DMS53 treated with DMSO at 0.1 percent for 48 hours (cell line): ENCODE measurements at regions not wholly inside any gene's neighbourhood (a gene's known extent, or its start where the extent isn't known, plus 50 kb on each side); places are given as distances from the start of the nearest gene placed in this dataset.
"Not testable (repeated sequence)": the region's sequence is repeated elsewhere in the genome, so short reads cannot be mapped to it uniquely, and the experiment has no call there.

ENCODE experiments used
- DNase-seq: peaks from one replicate; lab custom pipeline; 2025; ENCODE audit not compliant: unreplicated experiment; lab: John Stamatoyannopoulos, UW

DNA sequence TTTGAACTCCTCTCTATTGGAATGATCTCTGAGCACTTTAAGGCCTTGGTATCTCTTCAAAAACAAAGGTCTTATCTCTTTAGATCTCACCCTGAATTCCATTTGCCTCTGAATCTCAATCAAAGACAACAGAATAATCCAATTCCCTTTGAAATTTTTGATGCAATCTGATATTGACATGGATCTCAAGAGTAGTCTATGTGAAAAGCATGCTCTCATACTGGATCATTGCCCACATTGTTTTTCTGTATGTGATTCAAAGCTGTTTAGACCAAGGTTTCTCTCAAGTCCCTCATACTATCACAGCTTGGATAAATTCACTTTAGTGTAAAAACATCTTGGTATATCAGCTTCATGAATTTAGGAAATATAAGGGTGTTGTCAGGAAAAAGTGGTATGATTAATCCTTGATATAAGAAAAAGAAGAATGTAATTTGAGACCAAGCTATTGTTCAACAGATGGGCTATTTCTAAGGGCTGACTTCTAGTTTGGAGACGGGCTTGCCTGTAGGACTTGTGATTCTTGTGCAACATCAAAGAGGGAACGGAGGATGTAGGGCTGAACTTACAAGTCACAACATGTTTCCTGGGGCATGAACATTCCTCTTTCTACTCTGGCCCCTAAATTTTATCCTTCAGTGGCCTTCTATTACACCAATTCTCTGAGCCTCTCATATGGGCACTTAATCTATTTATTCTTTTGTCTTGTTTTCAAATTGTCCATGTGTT, 77.9 kb upstream of the CITED2 start:
- DNase-seq, result no peak

DNA sequence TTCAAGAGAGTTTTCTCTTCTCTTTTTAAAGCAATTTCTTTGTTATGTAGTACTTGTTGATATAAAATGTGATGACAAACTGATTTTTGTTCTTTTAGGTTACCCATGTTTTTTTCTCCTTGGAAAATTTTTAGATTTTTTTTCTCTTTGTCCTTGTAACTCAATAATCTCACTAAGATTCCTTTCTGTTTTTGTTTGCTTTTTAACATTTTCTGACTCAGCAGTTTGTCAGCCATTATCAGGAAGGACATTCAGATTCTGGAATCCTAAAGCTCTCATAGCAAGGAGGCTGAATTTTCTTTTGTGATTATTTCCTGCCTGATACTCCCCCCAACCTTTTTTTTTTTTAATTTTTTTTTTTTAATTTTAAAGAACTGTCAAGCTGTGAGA, 75.2 kb upstream of the CITED2 start:
- no peak for DNase-seq

DNA sequence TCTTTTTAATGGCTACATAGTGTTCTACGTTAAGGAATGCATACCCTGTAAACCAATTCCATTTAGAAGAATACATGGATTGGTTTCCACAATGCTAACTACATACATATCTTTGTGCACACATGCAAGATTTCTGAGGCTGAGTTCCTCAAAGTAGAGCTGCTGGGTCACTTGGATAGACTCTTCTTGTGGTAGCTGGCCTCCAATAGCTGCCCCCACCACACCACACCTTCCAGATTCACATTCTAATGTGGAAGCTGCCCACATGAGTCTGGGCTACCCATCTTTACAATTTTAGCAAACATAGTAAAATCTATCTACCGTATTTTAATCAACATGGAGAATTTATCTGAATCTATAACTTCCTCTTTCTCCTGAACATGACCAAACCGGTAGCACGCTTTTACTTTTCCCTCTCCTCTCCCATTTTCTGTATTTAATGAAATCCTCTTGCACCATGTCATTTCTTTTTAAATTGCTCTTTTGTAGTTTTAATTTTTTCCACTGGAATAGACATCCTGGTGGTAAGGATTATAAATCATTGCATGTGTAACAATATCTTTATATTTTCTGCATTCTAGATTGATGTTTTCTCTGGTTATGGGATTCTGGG, 74.7 kb upstream of the CITED2 start:
- DNase-seq, result no peak

DNA sequence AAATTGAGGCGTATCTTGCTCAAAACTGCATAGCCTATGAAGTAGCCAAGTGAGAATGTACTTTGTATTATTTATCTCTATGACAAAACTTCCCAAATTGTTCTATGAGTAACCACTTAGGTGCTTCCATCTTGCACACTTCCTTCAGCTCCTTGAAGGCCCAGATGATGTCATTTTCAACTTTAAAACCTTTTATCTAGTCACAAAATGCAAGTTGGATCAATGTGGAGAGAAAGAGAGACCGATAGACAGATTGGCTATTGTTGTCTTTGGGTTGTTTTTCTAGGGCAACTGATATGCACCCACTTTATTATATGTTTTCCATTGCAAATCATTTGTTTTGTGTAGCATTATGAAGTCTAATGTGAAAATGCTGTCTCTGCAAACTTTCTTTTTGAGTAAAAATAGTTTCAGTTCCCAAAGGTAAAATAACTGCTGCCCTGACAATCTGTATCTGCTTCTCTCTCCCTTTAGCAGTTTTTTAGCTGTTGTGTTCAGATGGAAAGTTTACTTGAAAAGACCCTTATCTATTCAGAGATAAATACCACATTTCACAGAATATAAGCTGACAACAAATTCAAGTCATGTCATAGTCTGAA, 73.7 kb upstream of the CITED2 start:
- DNase-seq, result no peak

DNA sequence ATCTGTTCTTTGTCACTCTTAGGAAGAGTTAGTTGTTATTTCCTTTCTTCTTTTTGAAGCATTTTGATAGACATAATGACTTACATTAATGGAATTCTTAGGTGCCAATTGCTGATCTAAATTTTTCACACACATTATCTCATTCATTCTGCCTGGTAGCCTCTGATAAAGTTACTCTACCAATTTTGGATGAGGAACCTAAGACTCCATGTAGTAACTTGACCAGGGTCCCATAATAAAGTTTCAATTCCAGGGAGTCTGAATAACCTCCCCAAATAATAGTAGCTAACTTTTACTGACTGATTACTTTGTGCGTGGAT, 73.2 kb upstream of the CITED2 start:
- DNase-seq, result no peak

DNA sequence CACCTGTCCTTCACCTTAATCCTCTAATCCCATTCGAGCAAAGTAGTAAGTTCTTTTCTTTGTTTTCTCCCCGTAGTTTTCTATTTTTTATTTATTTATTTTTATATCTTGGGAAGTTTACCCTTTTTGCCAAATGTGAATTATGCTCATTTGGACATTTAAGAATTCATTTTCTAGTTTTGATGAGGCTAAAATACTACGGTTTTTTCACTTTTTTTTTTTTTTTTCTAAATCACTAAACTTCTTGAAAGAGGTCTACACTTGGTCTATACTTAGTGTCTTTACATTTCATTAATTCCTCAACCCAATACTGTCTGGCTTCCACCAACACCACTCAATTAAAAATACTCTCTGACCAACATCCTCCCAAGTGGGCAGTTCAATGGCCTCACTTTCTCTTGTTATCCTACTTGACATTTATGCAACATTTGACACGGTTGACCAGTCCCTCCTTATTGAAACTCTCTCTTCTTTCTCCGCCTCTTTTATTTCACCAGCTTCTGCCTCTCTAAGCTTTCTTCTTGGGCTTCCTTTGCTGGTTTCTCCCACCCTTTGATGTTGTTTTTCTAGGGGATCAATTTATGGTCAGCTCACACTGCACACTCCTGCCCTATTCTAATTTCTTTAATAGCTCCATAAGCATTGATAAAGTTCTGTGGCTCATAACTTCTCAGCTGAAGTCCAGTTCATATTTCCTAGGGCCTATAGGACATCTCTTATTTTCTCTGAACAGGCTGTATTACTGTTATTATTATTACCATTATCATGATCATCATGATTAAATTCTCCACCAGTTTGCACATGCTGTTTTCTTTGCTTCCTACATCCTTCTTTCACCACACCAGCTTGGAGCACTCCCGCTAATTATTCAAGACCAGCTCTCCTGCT, 72.6 kb upstream of the CITED2 start:
- DNase-seq, result no peak

DNA sequence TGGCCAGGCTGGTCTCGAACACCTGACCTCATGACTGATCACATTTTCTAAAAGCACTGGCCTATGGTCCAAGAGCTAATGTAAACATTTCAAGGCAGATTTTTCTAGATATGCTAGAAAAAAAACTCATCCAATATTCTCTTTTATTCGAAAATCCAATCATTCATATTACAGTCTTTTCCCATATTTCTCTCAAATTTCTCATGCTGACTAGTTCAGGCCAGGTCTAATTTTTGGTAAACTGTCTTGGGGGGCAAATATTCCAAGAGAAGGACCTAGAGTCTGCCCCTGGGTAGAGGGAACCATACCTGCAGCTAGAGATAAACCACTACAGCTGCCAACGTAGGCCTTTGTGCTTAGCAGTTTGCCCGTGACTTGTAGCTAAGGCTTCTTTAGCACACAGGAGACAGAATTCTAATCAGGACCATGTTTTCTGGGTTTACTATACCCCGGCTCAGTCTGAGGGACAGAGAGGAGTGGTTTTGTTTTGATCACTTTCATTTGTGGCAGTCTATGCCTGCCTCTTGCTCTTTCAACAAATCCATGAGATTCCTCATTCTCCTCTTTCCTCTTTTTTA, 71.8 kb upstream of the CITED2 start:
- DNase-seq, result no peak

DNA sequence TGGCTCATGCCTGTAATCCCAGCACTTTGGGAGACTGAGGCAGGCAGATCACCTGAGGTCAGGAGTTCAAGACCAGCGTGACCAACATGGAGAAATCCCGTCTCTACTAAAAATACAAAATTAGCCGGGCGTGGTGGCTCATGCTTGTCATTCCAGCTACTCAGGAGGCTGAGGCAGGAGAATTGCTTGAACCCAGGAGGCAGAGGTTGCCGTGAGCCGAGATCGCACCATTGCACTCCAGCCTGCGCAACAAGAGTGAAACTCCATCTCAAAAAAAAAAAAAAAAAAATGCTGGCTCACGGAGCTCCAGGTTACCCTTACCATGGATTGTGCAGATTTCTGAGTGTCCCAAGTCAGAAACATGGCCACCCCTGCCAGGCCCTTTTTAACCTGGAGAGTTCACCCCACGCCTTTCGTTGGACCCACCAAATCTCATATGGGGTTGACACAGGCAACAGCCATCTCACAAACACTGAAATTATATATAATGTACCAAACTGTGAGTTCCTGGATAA, 69.9 kb upstream of the CITED2 start:
- DNase-seq, result not testable (repeated sequence)

DNA sequence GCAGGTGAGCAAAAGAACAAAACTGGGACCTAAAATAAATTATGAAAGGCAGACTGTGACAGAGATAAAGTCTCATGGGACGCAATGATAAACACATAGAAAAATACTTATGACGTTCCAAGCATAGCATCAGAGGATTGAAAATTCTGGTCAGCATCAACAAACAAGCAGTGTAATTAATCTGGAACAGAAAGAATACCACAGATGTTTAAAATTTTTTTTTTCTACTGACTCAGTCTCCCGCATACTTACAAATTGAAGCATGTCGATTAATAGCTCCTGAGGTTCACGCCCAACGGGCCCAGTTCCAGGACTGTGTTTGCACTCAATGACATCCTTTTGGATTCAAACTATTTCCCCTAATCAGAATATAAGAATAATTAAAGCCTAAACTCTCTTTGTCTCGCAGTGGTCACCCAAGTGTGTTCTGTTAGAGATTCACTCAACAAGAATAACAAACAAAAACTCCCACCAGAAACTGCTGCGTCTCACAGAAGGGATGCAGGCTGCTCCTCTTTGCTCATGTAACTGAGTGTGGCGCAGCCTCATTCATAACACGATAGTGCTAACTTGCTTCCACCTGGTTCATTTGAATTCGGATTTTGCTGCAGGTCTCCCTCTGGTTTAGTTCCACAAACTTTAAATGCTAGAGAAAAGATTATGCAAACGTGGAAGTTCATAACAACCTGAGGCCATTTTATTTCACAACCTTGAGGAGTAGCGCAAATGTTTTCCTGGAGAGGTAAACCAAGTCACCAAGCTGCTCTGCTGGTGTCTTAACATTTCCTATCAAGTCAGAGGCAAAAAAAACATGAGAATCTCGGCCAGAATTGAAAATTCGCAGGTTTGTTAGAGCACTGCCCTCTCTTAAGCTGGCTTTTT, 69.0 kb upstream of the CITED2 start:
- no peak for DNase-seq

DNA sequence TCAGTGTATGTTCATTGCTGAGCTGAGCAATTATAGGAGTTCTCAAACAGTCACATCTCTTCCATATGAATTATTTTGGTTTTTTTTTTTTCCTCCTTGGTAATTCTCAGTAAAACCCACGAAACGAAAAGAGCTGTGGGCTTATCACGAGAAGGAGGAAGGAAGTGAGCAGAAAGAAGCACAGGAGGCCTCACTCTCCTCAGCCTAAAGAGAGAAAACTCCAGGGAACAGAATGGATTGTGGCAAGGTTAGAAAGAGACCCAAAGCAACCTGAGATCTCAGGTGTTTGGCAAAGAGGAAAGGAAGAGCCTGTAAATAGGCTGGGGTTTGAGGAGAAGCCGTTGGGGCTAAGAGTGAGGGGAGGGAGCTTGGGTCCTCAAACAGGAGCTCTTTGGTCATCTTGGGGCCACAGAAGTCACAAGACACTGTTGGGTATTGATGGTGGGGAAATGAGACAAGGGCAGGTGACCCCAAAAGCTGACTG, 67.8 kb upstream of the CITED2 start:
- DNase-seq, result no peak

DNA sequence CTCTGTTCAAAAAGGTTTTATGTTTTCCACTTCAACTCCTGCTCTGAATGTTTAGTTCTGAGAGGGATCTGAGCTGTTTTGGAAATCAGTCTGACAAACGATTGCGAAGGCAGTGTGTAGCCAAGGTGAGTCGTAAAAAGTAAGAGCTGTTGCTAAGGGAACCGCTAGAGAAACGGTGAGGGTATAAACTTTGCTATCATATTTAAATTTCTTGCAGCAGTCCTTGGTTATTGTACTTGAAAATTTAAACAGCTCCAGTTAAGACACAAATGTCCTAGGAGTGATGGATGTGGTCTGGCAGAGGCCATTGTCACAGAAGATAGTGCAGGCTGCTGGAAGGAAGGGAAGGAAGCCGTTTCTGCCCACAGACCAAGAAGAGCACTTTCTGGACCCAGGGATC, 64.9 kb upstream of the CITED2 start:
- no peak for DNase-seq

DNA sequence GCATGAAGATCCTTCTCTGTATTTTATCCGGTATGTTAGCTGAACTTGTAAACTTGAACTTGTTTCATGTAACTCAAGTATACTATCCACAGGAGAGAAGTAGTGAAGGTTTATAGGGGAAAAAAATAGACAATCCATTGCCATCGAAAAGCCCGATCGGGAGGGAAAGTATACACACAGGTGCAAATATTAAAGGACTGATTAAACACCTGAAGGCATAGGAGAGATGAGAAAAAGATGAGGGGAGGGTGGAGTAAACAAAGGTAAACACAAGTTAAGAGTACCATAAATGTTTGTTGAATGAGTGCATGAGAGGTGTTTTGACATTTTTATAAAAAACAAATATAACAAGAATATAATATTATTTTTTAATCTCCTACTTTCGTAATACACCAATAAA, 64.3 kb upstream of the CITED2 start:
- DNase-seq, result no peak

DNA sequence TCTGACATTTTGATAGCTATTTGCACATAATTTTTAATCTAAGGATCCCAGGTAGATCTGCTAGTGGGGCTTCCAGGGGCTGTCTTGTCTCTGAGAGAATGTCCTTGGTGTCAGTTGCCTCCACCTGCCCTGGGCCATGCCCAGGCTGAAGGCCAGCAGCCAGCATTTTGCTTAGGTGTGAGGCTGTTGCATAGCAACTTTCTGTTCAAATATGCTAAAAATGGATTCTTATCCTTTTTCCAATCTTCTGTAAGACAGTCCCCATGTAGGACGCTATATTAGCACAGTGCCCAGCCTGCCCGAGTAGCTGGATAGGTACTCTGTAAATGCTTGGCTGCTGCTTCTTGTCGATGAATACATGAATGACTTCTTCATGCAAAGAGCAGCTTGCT, 62.5 kb upstream of the CITED2 start:
- DNase-seq, result no peak

DNA sequence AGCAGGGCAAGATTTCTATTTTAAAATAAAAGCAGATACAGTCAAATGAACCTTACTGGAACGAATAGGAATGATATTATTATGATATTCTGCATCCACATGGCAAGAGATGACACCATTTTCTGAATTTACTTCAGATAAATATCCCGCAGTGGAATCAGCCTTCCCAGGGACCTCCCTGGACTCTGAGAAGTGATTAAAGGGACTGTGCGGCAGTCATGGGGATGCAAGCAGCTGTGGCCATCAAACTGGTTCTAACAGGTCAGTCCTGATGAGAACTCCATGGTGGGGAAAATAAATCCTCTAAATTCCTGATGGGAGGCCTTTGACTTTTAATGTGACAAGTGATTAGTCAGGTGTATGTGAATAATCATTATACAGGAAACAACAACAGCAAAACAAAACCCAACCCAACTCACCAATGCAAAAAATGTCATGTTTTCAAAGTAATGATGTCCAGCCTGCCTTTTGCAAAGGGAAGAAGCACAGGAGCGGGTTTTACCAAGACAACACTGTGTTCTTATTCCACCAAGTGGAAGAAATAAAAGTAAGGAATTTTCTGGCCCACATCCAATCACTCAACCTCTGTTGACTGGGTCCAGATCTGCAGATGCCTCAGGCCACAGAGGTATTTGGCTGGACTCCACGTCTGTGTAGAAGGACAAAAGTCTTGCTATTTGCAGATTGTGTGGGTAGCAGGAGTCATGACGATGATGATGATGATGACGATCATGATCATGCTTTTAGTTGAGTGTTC, 61.9 kb upstream of the CITED2 start:
- DNase-seq, result no peak

DNA sequence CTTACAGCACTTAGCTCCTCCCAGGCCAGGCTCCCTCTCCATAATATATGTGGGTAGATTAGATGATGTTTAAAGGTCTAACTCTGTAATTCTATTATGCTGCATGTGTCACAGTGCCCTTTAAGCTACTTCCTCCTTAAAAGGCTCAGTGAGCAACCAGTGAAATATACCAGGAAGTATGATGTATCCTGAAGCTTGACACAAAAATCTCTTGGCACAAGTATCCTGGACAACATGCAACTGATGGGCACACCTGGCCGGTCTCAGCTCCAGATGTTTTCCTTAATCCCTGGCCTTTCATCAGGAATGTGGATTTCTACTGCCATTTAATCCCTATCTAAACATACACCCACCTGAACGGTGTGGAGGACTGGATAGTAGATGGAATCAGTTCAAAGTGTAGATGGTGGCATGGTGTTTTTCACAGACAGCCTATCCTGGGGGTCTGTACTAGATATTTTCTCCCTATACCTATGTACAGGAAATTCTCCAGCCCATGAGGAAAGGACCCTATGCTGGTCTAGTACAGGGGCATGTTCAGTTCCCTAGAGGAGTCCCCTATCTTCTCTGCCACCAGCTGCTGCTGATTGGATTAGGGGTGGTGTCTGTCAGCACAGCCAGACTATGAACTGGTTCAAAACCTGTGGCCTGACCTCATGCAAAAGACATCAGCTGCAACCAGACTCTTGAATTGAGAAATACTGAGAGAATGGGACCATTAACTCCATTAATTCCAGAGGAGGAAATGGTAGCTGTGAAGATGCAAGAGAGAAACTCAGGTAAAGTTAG, 59.4 kb upstream of the CITED2 start:
- peak; percentile 57 for DNase-seq

DNA sequence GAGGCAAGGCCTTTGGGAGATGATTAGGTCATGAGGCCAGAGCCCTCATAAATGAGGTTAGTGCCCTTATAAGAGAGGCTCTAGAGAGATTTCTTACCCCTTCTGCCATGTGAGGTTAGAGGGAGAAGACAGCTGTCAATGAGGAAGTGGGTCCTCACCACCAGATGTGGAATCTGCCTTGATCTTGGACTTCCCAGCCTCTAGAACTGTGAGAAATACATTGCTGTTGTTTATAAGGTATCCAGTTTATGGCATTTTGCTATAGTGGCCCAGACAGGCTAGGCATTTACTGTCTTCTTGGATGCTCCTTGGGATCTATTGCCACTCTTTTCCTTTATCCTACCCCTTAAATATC, 57.1 kb upstream of the CITED2 start:
- DNase-seq, result no peak

DNA sequence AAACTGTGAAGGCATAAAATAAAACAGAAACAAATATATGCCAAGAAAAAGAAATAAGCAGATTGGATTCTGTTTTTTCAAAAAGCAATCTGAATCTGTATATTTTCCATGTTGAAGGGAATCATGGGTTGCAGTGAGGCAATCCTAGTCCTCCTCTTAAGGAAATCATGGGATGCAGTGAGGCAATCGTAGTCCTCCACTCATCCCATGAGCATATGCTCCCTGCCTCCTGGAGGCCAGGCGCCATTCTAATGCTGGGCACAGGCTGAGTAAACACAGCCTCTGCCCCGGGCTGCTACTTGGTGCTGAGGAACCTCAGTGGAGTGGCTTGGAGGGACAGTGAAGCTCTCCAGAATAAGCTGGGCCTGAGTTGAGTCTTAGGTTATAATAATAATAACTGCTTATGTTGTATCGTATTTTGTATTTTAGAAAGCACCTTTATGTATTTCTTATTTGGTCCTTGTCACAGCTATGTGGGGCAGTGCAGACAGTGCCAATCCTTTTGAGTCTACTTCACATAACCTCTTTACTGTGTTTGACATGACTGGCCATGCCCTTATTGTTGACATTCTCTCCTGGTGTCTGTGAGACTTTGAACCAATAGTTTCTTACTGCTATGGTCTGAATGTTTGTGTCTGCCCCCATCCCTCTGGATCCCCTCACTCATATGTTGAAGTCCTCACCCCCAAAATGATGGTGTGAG, 56.6 kb upstream of the CITED2 start:
- DNase-seq, result no peak

DNA sequence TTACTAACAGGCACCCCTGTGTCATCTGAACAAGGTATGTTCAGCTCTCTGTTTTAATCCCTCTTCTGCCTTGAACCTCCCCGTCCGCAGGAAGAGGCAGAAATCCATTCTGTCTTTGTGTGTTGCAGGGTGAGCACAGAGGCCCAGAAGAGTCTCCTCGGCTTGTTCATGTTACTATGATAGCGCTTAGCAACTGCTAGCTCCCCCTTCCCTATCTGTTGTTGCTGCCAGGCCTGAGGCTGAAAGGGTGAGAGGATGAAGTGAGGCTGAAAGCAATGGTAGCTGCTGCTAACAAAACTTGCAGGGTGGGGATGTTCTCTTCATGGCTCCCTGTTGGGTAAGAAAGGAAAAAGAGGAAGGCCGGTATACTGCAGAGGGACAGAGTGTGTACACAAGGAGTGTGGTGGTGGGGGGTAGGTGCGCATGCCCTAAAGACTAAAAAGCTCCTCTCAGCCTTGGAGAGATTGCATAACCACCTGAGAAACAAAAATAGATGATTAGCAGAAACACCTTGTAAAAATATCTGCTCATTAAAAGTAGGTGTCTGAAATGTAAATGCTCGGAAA, 55.2 kb upstream of the CITED2 start:
- DNase-seq, result no peak
